Thyroid gland (tissue), 4 donors: ENCODE measurements at regions not wholly inside any gene's neighbourhood (a gene's known extent, or its start where the extent isn't known, plus 50 kb on each side); places are given as distances from the start of the nearest gene placed in this dataset.
A peak's percentile ranks its signal among the peaks of the same experiment; 100 is the strongest.
"Not testable (repeated sequence)": the region's sequence is repeated elsewhere in the genome, so short reads cannot be mapped to it uniquely, and the experiment has no call there.

ENCODE experiments used
- DNase-seq, 2 donors: peaks; one replicate each; pipeline ENCODE4 v3.0.0-alpha.2; 2019
- H3K27ac ChIP-seq, 3 donors: fragments of 200-600 bp; sonication (generic); 1 replicate in 2 of 3; 2 replicates in 1 of 3; pipeline ENCODE4 v1.5.1; 2016 to 2019; ENCODE audit warnings: mild to moderate bottlenecking in 1 of 3, moderate library complexity in 1 of 3
- H3K27me3 ChIP-seq: fragments of 200-600 bp; sonication (generic); one replicate; pipeline ENCODE4 v1.5.1; 2019
- H3K36me3 ChIP-seq, 2 donors: fragments of 200-600 bp; sonication (generic); one replicate each; pipeline ENCODE4 v1.5.1; 2016 to 2019
- H3K4me1 ChIP-seq, 2 donors: fragments of 200-600 bp; sonication (generic); one replicate each; pipeline ENCODE4 v1.5.1; 2017 to 2019
- H3K4me3 ChIP-seq, 3 donors: fragments of 200-600 bp; sonication (generic); replicated peaks in 1 of 3; 1 replicate in 2 of 3; 2 replicates in 1 of 3; pipeline ENCODE4 v1.5.1; 2016; ENCODE audit warnings: mild to moderate bottlenecking in 1 of 3
- H3K9me3 ChIP-seq: fragments of 200-600 bp; sonication (generic); one replicate; pipeline ENCODE4 v1.5.1; 2017
- POLR2A ChIP-seq, 2 donors: fragments of 450-650 bp; IDR thresholded peaks; one replicate each; pipeline ENCODE4 v1.6.1; 2017; ENCODE audit warnings: antibody characterized with exemption in 2 of 2, mild to moderate bottlenecking in 2 of 2, moderate library complexity in 1 of 2
- WGBS, 2 donors: methylation state at CpG; one replicate each; pipeline ENCODE4 v1.1.5; 2017; 5-methylcytosine and 5-hydroxymethylcytosine counted together
- intact Hi-C: fragments of 100-400 bp; cut with DNase I; formaldehyde crosslinking; loops from one replicate; pipeline ENCODE4 v1.15.1; 2023
- TF ChIP-seq, protein P1 (sequence below), 6 experiments: fragments of 200-600 bp in 3 of 6; fragments of 450-650 bp in 3 of 6; sonication (generic) in 3 of 6; IDR thresholded peaks; one replicate each; pipeline ENCODE4 v1.5.1; 2016 to 2019; ENCODE audit warnings: antibody characterized with exemption in 6 of 6, mild to moderate bottlenecking in 2 of 6, inconsistent platforms in 1 of 6, moderate library complexity in 1 of 6

DNA sequence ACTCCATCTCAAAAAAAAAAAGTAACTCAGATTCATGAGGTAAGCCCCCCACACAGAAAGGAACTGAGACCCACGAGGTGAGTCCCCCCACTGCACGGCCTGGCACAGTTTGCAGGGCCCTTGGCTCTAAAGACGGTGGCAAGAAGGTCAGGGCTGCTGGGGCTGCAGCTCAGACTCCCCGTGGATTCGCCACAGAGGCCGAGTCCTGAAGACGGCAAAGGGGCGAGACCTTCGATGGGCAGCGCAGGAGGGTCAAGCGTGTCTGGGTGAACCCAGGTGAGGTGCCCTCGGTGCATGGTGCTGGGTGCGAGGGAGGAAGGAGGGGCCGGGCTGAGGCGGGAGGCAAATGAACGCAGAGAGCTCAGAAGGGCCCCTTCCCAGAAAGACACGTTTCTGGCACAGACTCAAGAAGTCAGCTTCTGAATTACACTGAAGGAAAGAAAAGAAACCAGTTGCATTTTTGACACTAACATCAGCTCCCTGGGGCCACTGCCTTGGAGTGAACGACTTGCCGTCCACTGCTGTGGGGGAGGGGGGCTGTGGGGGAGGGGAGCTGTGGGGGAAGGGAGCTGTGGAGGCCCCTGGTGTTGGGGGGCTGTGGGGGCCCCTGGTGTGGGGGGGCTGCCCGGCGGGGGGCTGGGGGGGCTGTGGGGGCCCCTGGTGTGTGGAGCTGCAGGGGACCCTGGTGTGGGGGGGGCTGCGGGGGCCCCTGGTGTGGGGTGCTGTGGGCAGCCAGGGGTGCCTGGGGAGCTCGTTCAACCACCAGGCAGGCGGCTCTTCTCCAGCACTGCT is 69.8 kb upstream of the METRNL start:
- 59 to 61% methylated on average over 17 to 19 of the region's 24 CpGs for WGBS, 2 donors
- peak; percentile 28 to 42 for DNase-seq
- TF ChIP-seq POLR2A (IDR thresholded peaks at IDR 0.05) = no peak
- TF ChIP-seq, protein P1, sequence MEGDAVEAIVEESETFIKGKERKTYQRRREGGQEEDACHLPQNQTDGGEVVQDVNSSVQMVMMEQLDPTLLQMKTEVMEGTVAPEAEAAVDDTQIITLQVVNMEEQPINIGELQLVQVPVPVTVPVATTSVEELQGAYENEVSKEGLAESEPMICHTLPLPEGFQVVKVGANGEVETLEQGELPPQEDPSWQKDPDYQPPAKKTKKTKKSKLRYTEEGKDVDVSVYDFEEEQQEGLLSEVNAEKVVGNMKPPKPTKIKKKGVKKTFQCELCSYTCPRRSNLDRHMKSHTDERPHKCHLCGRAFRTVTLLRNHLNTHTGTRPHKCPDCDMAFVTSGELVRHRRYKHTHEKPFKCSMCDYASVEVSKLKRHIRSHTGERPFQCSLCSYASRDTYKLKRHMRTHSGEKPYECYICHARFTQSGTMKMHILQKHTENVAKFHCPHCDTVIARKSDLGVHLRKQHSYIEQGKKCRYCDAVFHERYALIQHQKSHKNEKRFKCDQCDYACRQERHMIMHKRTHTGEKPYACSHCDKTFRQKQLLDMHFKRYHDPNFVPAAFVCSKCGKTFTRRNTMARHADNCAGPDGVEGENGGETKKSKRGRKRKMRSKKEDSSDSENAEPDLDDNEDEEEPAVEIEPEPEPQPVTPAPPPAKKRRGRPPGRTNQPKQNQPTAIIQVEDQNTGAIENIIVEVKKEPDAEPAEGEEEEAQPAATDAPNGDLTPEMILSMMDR (IDR thresholded peaks at IDR 0.05) = no peak
- no peaks in the 10 kb centered on the region for H3K27me3 ChIP-seq
- intact Hi-C loops = no loop called here
- H3K27ac ChIP-seq = peak overlapping the region; percentile 66 to 77 (median 76)
- peaks cover 9 to 16% of the 10 kb centered on the region in 2 donors for H3K4me1 ChIP-seq
- H3K4me3 ChIP-seq = no peak overlapping the region
- H3K9me3 ChIP-seq = no peaks in the 10 kb centered on the region
- H3K36me3 ChIP-seq = no peaks in the 10 kb centered on the region

DNA sequence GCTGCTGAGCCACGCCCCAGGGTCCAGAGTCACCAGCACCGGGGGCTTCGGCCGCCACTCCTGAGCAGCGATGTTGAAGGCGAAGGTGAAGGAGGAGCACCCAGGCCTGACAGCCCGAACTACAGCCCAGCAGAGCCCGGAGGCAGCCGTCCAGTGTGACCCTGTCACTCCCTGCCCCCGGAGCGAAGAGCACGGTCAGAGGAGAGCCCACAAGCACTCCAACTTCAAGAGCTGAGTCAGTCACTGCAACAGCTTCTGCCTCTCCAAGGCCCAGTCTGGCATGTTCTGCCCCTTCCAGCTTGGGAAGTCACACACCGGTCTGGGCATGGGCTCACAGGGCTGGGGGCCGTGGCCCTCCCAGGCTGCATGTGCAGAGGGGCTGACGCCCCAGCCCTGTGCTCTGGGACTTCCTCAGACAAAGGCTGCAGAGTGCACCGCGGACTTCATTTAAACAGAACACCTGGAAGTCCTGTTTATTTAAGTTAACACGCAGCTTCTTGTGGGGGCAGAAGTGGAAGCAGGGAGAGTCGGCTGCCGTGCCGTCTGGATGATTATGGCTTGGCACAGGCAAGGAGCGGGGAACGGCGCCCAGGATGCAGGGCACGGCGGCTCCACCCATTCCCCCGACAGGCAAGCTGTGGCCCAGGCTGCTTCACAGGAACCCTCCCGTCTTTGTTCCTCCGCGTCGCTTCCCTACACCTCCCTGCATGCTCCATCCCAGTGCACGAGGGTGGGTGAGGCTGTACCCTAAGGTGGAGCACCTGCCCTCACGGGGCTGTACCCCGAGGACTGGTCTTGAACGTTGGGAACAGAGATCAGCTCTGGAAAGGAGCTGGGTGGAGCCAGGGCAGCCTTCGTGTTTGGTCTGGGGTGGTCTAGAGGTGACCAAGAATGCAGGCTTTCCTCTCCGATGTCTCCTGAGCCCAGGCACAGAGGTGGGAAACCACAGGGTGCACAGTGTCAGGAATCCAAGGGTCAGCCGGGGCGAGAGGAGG is 68.9 kb upstream of the METRNL start:
- TF ChIP-seq POLR2A (IDR thresholded peaks at IDR 0.05) = peak in 1 of 2 donors; percentile 24
- TF ChIP-seq, protein P1 (IDR thresholded peaks at IDR 0.05) = no peak
- Histone ChIP-seq H3K9me3 (no peaks in the 10 kb centered on the region), H3K36me3 (no peaks in the 10 kb centered on the region), H3K27me3 (no peaks in the 10 kb centered on the region), H3K27ac (peak overlapping the region; percentile 66 to 77 (median 76)), H3K4me1 (peaks cover 9 to 16% of the 10 kb centered on the region in 2 donors), H3K4me3 (peak overlapping the region in 1 of 3 donors; percentile 15)
- WGBS, 2 donors = 34 to 55% methylated on average over 29 to 30 of the region's 39 CpGs
- intact Hi-C loops = no loop called here
- peak; percentile 94 for DNase-seq

GRCh38 chr17:83011676-83012075 is 67.7 kb upstream of the METRNL start:
- WGBS, 2 donors = 93 to 94% methylated on average over 19 of the region's 19 CpGs
- intact Hi-C loops, H3K36me3 ChIP-seq, H3K9me3 ChIP-seq, H3K4me3 ChIP-seq, DNase-seq, H3K27me3 ChIP-seq, H3K27ac ChIP-seq: not testable (repeated sequence)
- H3K4me1 ChIP-seq = peaks cover 9 to 16% of the 10 kb centered on the region in 2 donors

GRCh38 chr17:83012200-83012785 is 67.1 kb upstream of the METRNL start:
- Histone ChIP-seq H3K9me3 (no peaks in the 10 kb centered on the region), H3K4me1 (peaks cover 9 to 16% of the 10 kb centered on the region in 2 donors), H3K27ac (no peak overlapping the region), H3K27me3 (no peaks in the 10 kb centered on the region), H3K36me3 (no peaks in the 10 kb centered on the region), H3K4me3 (no peak overlapping the region)
- intact Hi-C loops = no loop called here
- DNase-seq = no peak
- WGBS, 2 donors = 93 to 94% methylated on average over 23 of the region's 23 CpGs
- no peak for TF ChIP-seq POLR2A (IDR thresholded peaks at IDR 0.05)
- TF ChIP-seq, protein P1 (IDR thresholded peaks at IDR 0.05) = no peak
